GM18505 (cell line): ENCODE measurements at regions not wholly inside any gene's neighbourhood (a gene's known extent, or its start where the extent isn't known, plus 50 kb on each side); places are given as distances from the start of the nearest gene placed in this dataset.

Experiments used
- ATAC-seq: cut with Tn5 transposase; IDR thresholded peaks from one replicate; pipeline ENCODE4 v1.9.1; 2021; ENCODE audit not compliant: unreplicated experiment
- POLR2A ChIP-seq: IDR thresholded peaks from 4 replicates; pipeline ENCODE4 v1.6.1; 2011; ENCODE audit warnings: borderline replicate concordance; ENCODE audit not compliant: insufficient read depth, insufficient read length; ENCODE audit errors: extremely low read depth

GRCh38 chr1:239723776-239724367 is 337.5 kb downstream of the CHRM3 start:
- no peak for TF ChIP-seq POLR2A
- no peak for ATAC-seq

GRCh38 chr1:239725371-239725770 is 339.0 kb downstream of the CHRM3 start:
- TF ChIP-seq POLR2A = no peak
- ATAC-seq = no peak

- no peak for ATAC-seq
Observed at GRCh38 chr1:239725933-239726332, 339.6 kb downstream of the CHRM3 start.

GRCh38 chr1:239730378-239730777 is 344.0 kb downstream of the CHRM3 start:
- no peak for ATAC-seq
- no peak for TF ChIP-seq POLR2A

More at GRCh38 chr1:239725933-239726332, 339.6 kb downstream of the CHRM3 start:
- TF ChIP-seq POLR2A = no peak

- no peak for ATAC-seq
- TF ChIP-seq POLR2A = no peak
Observed at GRCh38 chr1:239731082-239731748, 344.8 kb downstream of the CHRM3 start.

- TF ChIP-seq POLR2A = no peak
- no peak for ATAC-seq
Observed at GRCh38 chr1:239732770-239733169, 346.4 kb downstream of the CHRM3 start.

GRCh38 chr1:239733995-239734394 is 347.6 kb downstream of the CHRM3 start:
- no peak for ATAC-seq
- no peak for TF ChIP-seq POLR2A

GRCh38 chr1:239735111-239735510 is 348.7 kb downstream of the CHRM3 start:
- no peak for ATAC-seq
- TF ChIP-seq POLR2A = no peak

- TF ChIP-seq POLR2A = no peak
- ATAC-seq = no peak
Observed at GRCh38 chr1:239736479-239736878, 350.1 kb downstream of the CHRM3 start.

GRCh38 chr1:239739375-239739774 is 352.3 kb upstream of the FMN2 start:
- TF ChIP-seq POLR2A = no peak
- no peak for ATAC-seq

- no peak for TF ChIP-seq POLR2A
- ATAC-seq = no peak
Observed at GRCh38 chr1:239739919-239740318, 351.8 kb upstream of the FMN2 start.

GRCh38 chr1:239742416-239743109 is 349.1 kb upstream of the FMN2 start:
- no peak for ATAC-seq
- TF ChIP-seq POLR2A = no peak

- ATAC-seq = no peak
Observed at GRCh38 chr1:239744851-239745250, 346.8 kb upstream of the FMN2 start.

GRCh38 chr1:239755107-239755912 is 336.4 kb upstream of the FMN2 start:
- ATAC-seq = no peak
- no peak for TF ChIP-seq POLR2A

More at GRCh38 chr1:239744851-239745250, 346.8 kb upstream of the FMN2 start:
- TF ChIP-seq POLR2A = no peak

GRCh38 chr1:239757716-239758115 is 334.0 kb upstream of the FMN2 start:
- ATAC-seq = no peak

More at GRCh38 chr1:239757716-239758115, 334.0 kb upstream of the FMN2 start:
- no peak for TF ChIP-seq POLR2A
